DMS153 (cell line): ENCODE measurements at regions not wholly inside any gene's neighbourhood (a gene's known extent, or its start where the extent isn't known, plus 50 kb on each side); places are given as distances from the start of the nearest gene placed in this dataset.

Experiments
- DNase-seq: peaks from one replicate; lab custom pipeline; 2025; lab: John Stamatoyannopoulos, UW

- DNase-seq: no peak
Observed at GRCh38 chr11:19368726-19369375, 128.1 kb upstream of the E2F8 start.

- DNase-seq: no peak
Observed at GRCh38 chr11:19366992-19367709, 126.4 kb upstream of the E2F8 start.

GRCh38 chr11:19365743-19366410 lies 125.1 kb upstream of the E2F8 start:
- DNase-seq: peak; percentile 46

GRCh38 chr11:19359221-19360000 lies 118.7 kb upstream of the E2F8 start:
- DNase-seq: no peak

GRCh38 chr11:19357943-19358342 lies 117.2 kb upstream of the E2F8 start:
- DNase-seq: no peak

GRCh38 chr11:19355601-19356000 lies 114.9 kb upstream of the E2F8 start:
- no peak for DNase-seq

- no peak for DNase-seq
Observed at GRCh38 chr11:19353287-19353850, 112.6 kb upstream of the E2F8 start.

GRCh38 chr11:19352771-19353160 lies 112.0 kb upstream of the E2F8 start:
- no peak for DNase-seq

- DNase-seq: no peak
Observed at GRCh38 chr11:19352072-19352770, 111.5 kb upstream of the E2F8 start.

- no peak for DNase-seq
Observed at GRCh38 chr11:19351426-19351825, 110.7 kb upstream of the E2F8 start.

GRCh38 chr11:19350160-19350559 lies 109.4 kb upstream of the E2F8 start:
- DNase-seq: no peak

- DNase-seq: no peak
Observed at GRCh38 chr11:19349340-19350025, 108.7 kb upstream of the E2F8 start.

GRCh38 chr11:19347911-19348310 lies 107.2 kb upstream of the E2F8 start:
- DNase-seq: no peak

- no peak for DNase-seq
Observed at GRCh38 chr11:19345848-19346681, 105.3 kb upstream of the E2F8 start.

- DNase-seq: no peak
Observed at GRCh38 chr11:19345519-19345847, 104.7 kb upstream of the E2F8 start.

GRCh38 chr11:19344661-19345518 lies 104.1 kb upstream of the E2F8 start:
- DNase-seq: no peak

- DNase-seq: no peak
Observed at GRCh38 chr11:19342036-19342435, 101.3 kb upstream of the E2F8 start.

- DNase-seq: no peak
Observed at GRCh38 chr11:19338375-19338774, 97.6 kb upstream of the E2F8 start.

GRCh38 chr11:19337779-19338178 lies 97.0 kb upstream of the E2F8 start:
- no peak for DNase-seq
